ENCODE measurements at regions not wholly inside any gene's neighbourhood (a gene's known extent, or its start where the extent isn't known, plus 50 kb on each side); places are given as distances from the start of the nearest gene placed in this dataset.

- ATAC-seq (no peak), DNase-seq (ENCODE audit: low spot score) (no peak)
- H3K27me3 Mint-ChIP-seq (ENCODE audit: insufficient read depth, low read depth, poor library complexity): peaks cover 2% of the 10 kb centered on the region
- H3K4me1 Mint-ChIP-seq: peaks cover 9% of the 10 kb centered on the region
- no peaks in the 10 kb centered on the region for H3K79me2 ChIP-seq (replicated peaks; ENCODE audit: insufficient read depth)
- H3K27ac Mint-ChIP-seq: no peak overlapping the region
- no peaks in the 10 kb centered on the region for H3K9me3 Mint-ChIP-seq
- H3K4me2 ChIP-seq: no peak overlapping the region
- H3F3A ChIP-seq (replicated peaks; ENCODE audit: low read depth): no peaks in the 10 kb centered on the region
- no peaks in the 10 kb centered on the region for H3K9me2 ChIP-seq (ENCODE audit: insufficient read depth)
- no peak overlapping the region for H3K27ac ChIP-seq (ENCODE audit: low read depth)
- H3K27me3 ChIP-seq (ENCODE audit: insufficient read depth): no peaks in the 10 kb centered on the region
- H3K36me3 ChIP-seq (ENCODE audit: insufficient read depth): no peaks in the 10 kb centered on the region
- H3K4me3 ChIP-seq: no peak overlapping the region
- peak overlapping the region; percentile 78; the same call in 1 of the 2 replicates for H2AFZ ChIP-seq
- no peaks in the 10 kb centered on the region for H4K20me1 ChIP-seq (replicated peaks; ENCODE audit: insufficient read depth)
- H3K36me3 Mint-ChIP-seq (ENCODE audit: low read depth): no peaks in the 10 kb centered on the region
- no peak for TF ChIP-seq ZNF462 (CRISPR knock-in tag; IDR thresholded peaks at IDR 0.05)
- TF ChIP-seq EZH2phosphoT487 (IDR thresholded peaks at IDR 0.05; ENCODE audit: unreplicated experiment): no peak
- no peak for TF ChIP-seq REST (IDR thresholded peaks at IDR 0.05; ENCODE audit: unreplicated experiment)
- TF ChIP-seq STAT1 (IDR thresholded peaks at IDR 0.05; ENCODE audit: unreplicated experiment): no peak
- no peak for TF ChIP-seq ZNF114 (CRISPR knock-in tag; IDR thresholded peaks at IDR 0.05)
- no peak for TF ChIP-seq CTCF (conservative IDR thresholded peaks at IDR 0.05; ENCODE audit: low read depth in 2 of 2)
- TF ChIP-seq NANOG (IDR thresholded peaks at IDR 0.05; ENCODE audit: borderline replicate concordance): no peak
- no peak for TF ChIP-seq JUNB (IDR thresholded peaks at IDR 0.05; ENCODE audit: unreplicated experiment)
- no peak for TF ChIP-seq CREB1 (CRISPR knock-in tag; IDR thresholded peaks at IDR 0.05; ENCODE audit: low read depth)
- no peak for TF ChIP-seq EZH2 (IDR thresholded peaks at IDR 0.05; ENCODE audit: low read depth, unreplicated experiment)
- TF ChIP-seq POLR2AphosphoS5 (IDR thresholded peaks at IDR 0.05; ENCODE audit: low read depth): no peak
- TF ChIP-seq ZNF331 (CRISPR knock-in tag; IDR thresholded peaks at IDR 0.05; ENCODE audit: low read depth): no peak
- TF ChIP-seq ETS1 (IDR thresholded peaks at IDR 0.05): no peak
- H3K4me1 ChIP-seq (ENCODE audit: insufficient read depth): no peaks in the 10 kb centered on the region
- H3K4me3 Mint-ChIP-seq: no peak overlapping the region
Measured at GRCh38 chr1:101166583-101167120, 70.2 kb upstream of the S1PR1 start.

Data from GM23338 (cell line).